Fibroblast of lung (primary cell): ENCODE measurements at regions not wholly inside any gene's neighbourhood (a gene's known extent, or its start where the extent isn't known, plus 50 kb on each side); places are given as distances from the start of the nearest gene placed in this dataset.

Experiments
- CTCF ChIP-seq, 2 donors: IDR thresholded peaks in 1 of 2; conservative IDR thresholded peaks in 1 of 2; 1 replicate in 1 of 2; 2 replicates in 1 of 2; pipeline ENCODE4 v1.5.1; 2011 to 2012; ENCODE audit warnings: low read length in 2 of 2, control low read depth in 1 of 2, inconsistent platforms in 1 of 2, low read depth in 1 of 2, mild to moderate bottlenecking in 1 of 2
- EZH2 ChIP-seq: IDR thresholded peaks from 2 replicates; pipeline ENCODE4 v1.5.1; 2012; ENCODE audit warnings: low read length, control low read depth, mild to moderate bottlenecking; ENCODE audit errors: missing control alignments

- TF ChIP-seq CTCF (conservative IDR thresholded peaks at IDR 0.05 in 1 of 2, IDR thresholded peaks at IDR 0.05 in 1 of 2; ENCODE audit: low read depth in 1 of 2, low read length in 2 of 2) (no peak), EZH2 (no peak)
Measured at GRCh38 chr9:23041466-23041865, 594.8 kb downstream of the DMRTA1 start.
